ENCODE measurements at regions not wholly inside any gene's neighbourhood (a gene's known extent, or its start where the extent isn't known, plus 50 kb on each side); places are given as distances from the start of the nearest gene placed in this dataset.
"Not testable (repeated sequence)": the region's sequence is repeated elsewhere in the genome, so short reads cannot be mapped to it uniquely, and the experiment has no call there.

GRCh38 chr15:61390138-61390537 lies 161.0 kb upstream of the RORA start:
- intact Hi-C loops (cut with micrococcal nuclease): no loop called here
- no peak for DNase-seq
- no peak for ATAC-seq

- intact Hi-C loops (cut with micrococcal nuclease): no loop called here
- no peak for DNase-seq
- no peak for ATAC-seq
Observed at GRCh38 chr15:61389334-61390028, 160.4 kb upstream of the RORA start.

DNA sequence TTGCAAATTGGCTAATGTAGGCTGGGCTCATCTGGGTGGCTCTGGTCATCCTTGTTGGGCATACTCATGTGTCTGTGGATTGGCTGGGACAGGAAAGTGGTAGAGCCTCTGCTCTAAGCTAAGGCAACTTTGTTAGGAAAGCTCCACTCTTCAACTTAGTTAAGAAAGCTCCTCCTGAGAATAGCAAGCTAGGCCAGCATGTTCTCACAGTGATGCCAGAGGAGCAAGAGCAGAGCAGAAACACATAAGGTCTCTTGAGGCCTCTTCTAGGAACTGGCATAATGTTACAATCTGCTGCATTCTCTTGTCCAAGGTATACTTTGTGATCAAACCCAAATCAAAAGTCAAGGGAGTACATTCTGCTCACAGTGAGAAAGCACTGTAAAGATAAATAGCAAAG lies 158.6 kb upstream of the RORA start:
- ATAC-seq: no peak
- DNase-seq: no peak
- intact Hi-C loops (cut with micrococcal nuclease): no loop called here

DNA sequence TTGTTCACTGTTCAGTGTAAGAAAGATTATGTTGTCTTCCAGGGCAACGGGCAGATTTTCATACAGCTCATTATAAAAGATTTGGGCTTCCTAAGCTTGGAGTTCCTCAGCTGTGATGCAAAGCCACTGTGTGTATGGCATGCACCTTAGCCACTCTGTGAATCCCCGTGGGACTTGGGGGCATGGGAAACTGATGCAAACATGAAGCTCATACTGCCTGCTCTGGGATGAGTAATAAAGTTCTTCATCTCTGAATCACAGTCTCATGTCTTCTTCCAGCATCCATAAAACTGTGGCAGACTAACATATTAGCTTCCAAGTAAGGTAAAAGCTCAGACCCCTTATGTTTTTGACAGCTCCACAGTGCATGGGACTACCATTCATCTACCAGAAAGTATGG lies 154.3 kb upstream of the RORA start:
- DNase-seq: no peak
- intact Hi-C loops (cut with micrococcal nuclease): no loop called here
- no peak for ATAC-seq

- no peak for DNase-seq
- intact Hi-C loops (cut with micrococcal nuclease): no loop called here
- ATAC-seq: no peak
Observed at GRCh38 chr15:61382927-61383326, 153.8 kb upstream of the RORA start.

- ATAC-seq: no peak
- no peak for DNase-seq
- intact Hi-C loops (cut with micrococcal nuclease): no loop called here
Observed at GRCh38 chr15:61381501-61381900, 152.4 kb upstream of the RORA start.

- intact Hi-C loops (cut with micrococcal nuclease): no loop called here
- DNase-seq (no peak), ATAC-seq (no peak)
Observed at GRCh38 chr15:61380270-61380669, 151.2 kb upstream of the RORA start.

DNA sequence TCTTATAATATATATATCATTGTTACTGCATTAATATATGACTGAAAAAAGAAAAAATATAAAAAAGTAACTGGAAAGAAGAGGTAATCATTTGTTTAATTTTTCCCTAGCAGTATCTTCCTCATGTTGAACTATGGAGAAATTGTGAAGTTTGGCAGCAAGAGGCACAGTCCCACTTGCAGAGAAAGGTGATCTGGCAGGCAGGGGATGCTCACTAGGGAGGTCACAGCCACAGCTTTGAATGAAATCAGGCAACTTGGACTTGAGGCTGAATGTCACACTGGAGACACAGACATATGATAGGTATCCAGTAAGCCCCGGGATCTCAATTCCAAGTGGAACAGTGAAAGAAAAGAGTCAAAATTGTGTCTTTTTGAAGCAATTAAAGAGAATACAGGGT lies 149.9 kb upstream of the RORA start:
- intact Hi-C loops (cut with micrococcal nuclease): no loop called here
- DNase-seq: no peak
- no peak for ATAC-seq

- ATAC-seq (no peak), DNase-seq (no peak)
- intact Hi-C loops (cut with micrococcal nuclease): no loop called here
Observed at GRCh38 chr15:61376961-61377360, 147.9 kb upstream of the RORA start.

- ATAC-seq: no peak
- no peak for DNase-seq
- intact Hi-C loops (cut with micrococcal nuclease): no loop called here
Observed at GRCh38 chr15:61376516-61376915, 147.4 kb upstream of the RORA start.

DNA sequence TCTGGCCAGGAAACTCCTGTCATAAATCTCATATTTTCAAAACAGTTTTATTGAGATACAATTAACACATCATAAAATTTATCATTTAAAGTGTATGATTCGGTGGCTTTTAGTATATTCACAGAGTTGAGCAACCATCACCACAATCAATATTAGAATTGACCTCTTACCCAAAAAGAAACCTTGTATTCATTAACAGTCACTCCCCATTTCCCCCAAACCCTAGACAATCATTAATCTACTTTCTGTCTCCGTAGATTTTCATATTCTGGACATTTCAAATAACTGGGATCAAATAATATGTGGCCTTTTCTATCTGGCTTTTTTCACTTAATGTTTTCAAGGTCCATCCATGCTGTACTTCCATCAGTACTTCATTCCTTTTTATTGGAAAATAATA lies 145.7 kb upstream of the RORA start:
- intact Hi-C loops (cut with micrococcal nuclease): no loop called here
- no peak for ATAC-seq
- no peak for DNase-seq

DNA sequence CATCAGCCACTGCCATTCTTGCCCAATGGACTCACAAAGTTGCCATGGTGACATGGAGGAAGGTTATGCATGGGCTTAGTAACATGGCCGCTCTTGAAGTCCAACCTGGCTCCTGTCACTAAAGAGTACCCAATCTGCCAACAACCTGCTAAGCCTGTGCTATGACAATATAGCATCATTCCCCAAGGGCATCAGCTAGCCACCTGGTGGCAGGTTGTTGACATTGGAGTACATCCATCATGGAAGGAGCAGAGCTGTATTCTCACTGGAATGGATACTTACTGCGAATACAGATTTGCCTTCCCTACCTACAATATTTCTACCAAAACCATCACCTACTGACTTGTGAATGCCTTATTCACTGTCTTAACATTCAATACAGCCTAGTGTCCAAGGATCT lies 138.9 kb upstream of the RORA start:
- intact Hi-C loops (cut with micrococcal nuclease): no loop called here
- ATAC-seq: no peak
- DNase-seq: no peak

DNA sequence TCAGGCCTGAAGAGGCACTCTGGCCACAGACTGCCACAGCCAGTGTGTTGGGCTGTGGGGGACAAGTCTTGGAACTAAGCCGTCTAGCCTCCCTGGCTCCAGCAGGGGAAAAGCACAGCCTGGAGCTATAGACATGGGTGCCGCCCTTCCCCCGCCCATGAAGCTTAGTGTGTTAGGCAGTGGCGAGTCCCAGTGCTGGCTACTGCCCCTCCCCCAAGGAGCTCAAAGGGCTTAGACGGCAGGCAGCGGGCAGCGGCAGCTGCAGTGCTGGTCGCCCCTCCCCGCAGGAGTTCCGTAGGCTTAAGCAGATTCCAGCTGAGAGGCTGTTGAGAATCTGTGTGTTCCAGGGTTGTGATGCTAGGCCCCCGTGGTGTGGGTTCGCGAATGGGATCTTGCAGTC lies 135.8 kb upstream of the RORA start:
- no peak for DNase-seq
- no peak for ATAC-seq
- intact Hi-C loops (cut with micrococcal nuclease): no loop called here

DNA sequence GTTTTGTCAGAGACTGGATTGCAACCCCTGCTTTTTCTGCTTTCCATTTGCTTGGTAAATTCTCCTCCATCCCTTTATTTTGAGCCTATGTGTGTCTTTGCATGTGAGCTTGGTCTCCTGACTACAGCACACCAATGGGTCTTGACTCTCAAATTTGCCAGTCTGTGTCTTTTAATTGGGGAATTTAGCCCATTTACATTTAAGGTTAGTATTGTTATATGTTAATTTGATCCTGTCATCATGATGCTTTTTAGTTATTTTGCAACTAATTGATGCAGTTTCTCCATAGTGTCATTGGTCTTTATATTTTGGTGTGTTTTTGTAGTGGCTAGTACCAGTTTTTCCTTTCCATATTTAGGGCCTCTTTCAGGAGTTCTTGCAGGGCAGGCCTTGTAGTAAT lies 133.8 kb upstream of the RORA start:
- intact Hi-C loops (cut with micrococcal nuclease); DNase-seq; ATAC-seq: not testable (repeated sequence)

GRCh38 chr15:61344293-61344692 lies 115.2 kb upstream of the RORA start:
- intact Hi-C loops (cut with micrococcal nuclease): no loop called here
- DNase-seq: no peak
- no peak for ATAC-seq

GRCh38 chr15:61342390-61342789 lies 113.3 kb upstream of the RORA start:
- DNase-seq (no peak), ATAC-seq (no peak)
- intact Hi-C loops (cut with micrococcal nuclease): no loop called here

- ATAC-seq (no peak), DNase-seq (no peak)
- intact Hi-C loops (cut with micrococcal nuclease): no loop called here
Observed at GRCh38 chr15:61339516-61339915, 110.4 kb upstream of the RORA start.

- intact Hi-C loops (cut with micrococcal nuclease): no loop called here
- ATAC-seq (no peak), DNase-seq (no peak)
Observed at GRCh38 chr15:61337541-61337940, 108.4 kb upstream of the RORA start.

- DNase-seq (no peak), ATAC-seq (no peak)
- intact Hi-C loops (cut with micrococcal nuclease): no loop called here
Observed at GRCh38 chr15:61336026-61336638, 107.0 kb upstream of the RORA start.

- ATAC-seq, DNase-seq: not testable (repeated sequence)
Observed at GRCh38 chr15:61334714-61335113, 105.6 kb upstream of the RORA start.

DNA sequence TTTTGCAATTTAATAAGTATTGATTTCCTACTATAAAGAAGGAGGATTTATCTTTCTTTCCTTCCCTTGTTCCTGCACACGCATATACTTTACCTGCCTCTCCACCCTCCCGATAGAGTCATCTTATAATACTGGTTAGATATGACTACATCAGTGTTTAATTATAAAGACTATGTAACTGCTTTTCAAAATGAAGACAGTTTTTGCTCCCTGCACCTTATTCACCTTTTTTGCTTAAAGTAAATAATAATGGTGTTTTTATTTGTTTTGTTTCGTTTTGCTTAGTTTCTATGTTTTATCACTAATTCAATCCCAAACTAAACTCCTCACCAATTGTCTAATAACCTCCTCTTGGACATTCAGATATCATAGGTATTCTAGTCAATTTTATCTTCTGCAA lies 101.9 kb upstream of the RORA start:
- intact Hi-C loops (cut with micrococcal nuclease): no loop called here
- ATAC-seq: no peak

More at GRCh38 chr15:61334714-61335113, 105.6 kb upstream of the RORA start:
- intact Hi-C loops (cut with micrococcal nuclease): not testable (repeated sequence)

More for the DNA sequence above, 101.9 kb upstream of the RORA start:
- DNase-seq: no peak
